GM18517 (cell line): ENCODE measurements at regions not wholly inside any gene's neighbourhood (a gene's known extent, or its start where the extent isn't known, plus 50 kb on each side); places are given as distances from the start of the nearest gene placed in this dataset.
A peak's percentile ranks its signal among the peaks of the same experiment; 100 is the strongest.
"Not testable (repeated sequence)": the region's sequence is repeated elsewhere in the genome, so short reads cannot be mapped to it uniquely, and the experiment has no call there.

Experiments used
- ATAC-seq: cut with Tn5 transposase; IDR thresholded peaks from one replicate; pipeline ENCODE4 v1.9.1; 2021; ENCODE audit warnings: mild to moderate bottlenecking, moderate library complexity; ENCODE audit not compliant: unreplicated experiment

DNA sequence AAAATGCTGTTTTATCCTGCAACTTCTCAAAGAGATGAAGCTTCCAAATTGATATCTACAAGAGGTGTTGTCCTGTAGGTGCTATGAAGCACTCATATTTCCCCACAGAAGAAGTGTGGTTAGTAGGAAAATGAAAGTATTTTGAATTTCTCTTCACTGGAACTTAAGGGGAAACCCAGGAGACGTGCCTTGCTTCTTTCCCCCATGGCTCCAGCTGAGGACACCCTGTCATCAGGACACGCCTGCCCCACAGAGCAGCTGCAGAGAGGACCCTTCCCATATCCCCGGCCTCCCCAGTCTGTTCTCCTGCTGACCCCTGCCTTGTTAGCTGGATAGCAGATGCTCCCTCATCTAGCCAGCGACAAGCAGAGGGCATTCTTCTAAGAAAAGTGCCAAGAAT is 371.3 kb downstream of the COG6 start:
- ATAC-seq, result peak; percentile 38

DNA sequence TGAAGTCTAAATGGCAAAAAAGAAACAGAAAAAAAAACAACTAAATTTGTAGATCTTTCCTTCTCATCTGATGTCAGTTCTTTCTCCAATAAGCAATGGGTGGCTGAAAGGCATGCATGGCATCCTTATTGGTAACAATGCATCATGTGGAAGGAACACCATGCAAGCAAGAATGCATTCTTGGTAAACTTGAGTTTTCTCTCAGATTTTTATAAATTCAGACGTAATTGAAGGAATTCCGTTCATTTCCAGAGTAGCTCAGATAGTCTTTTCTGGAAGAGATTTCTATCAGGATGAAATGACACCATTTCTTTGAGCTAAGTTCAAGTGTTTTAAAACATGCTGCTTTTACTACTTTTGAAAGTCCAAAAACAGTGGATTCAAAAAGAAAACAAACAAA is 373.0 kb downstream of the COG6 start:
- ATAC-seq, result no peak

DNA sequence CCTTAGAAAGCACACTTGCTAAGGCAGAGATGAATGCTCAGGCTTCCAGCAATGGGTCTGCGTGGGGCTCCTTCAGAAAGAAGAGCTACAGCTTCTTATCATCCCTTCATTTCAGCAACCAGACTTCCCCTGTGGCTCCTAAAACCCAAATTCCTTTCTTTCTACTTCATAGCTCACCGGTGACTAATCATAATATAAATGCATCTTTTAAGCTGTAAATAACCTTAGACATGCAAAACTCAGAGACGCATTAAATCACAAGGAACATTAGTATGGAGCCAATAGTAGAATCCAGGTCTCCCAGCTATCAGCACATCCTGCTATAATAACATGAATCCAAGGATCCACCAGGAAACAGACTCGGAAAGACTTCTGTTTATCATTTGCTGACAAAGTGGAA is 375.6 kb downstream of the COG6 start:
- ATAC-seq, result no peak

DNA sequence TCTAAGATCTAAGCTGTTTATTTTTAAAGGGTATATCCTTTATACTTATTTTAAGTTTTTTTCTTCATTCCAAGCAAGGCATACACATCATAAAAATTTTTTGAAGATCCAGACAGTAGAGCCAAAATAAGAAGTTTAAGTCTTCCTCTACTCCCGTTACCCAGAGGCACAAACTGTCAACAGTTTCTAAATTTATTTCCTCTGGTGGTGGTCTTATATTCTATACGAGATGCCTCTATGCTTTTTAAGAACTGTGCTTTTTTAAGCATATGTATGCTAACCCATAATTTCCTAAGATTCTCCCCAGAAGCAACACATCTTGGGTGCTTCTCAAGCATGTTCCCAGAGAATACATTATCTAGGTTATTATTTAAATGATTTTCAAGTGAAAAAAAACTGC is 383.6 kb downstream of the COG6 start:
- no peak for ATAC-seq

DNA sequence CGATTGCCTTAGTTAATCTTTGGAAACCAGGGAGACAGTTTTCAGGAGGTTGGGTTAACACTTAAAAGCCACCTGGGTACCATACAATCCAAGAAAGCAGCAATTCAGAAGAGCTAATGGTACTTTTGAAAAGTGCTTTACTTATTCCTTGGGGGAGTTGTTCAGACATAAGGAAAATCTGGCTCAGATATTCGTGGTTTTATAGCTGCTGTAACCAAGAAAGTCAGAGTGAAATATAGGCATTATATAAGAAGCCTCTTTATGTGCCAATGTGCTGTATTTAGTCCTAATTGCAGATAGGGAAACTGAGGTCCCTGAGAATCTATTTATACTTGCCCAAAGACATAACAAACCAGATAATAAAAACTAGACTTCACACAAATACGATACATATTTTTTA is 387.5 kb downstream of the COG6 start:
- ATAC-seq, result no peak

DNA sequence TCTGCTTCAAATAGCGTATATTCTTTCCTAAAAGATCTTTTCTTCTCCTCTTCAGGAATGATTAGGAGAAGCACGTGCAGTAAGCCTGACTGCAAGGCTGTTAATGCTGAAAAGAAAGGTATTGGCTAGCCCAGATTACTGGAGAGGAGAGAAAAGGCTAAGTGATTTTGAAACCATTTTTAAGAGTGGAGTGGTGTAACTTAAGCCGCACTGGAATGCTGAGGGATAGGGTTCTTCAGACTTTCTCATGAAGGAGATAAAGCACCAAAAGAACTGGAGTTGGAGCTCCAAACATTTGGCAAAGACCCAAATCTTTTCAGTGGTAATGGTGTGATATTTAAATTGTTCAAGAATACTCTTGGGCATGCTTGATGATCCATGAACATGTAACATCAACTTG is 388.3 kb downstream of the COG6 start:
- ATAC-seq, result no peak

DNA sequence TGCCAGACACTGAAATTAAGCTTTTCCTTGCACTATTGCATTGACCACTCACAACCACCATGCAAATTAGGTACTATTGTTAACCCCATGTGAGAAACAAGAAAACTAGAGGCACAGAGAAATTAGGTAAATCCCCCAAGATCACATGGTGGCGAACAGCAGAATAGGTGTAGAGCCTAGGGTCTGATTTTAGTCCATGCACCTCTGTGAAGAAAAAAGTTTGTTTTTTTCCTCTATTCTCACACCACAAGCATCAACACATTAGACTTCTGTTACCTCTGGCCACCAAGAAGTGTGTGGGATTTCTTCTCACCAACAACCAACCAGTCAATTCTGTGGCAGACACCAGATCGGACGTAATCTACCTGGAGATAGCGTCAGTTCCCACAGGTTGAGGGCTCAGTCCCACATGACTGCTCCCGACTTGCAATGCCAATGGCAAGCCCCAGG is 391.9 kb downstream of the COG6 start:
- peak; percentile 98 for ATAC-seq

DNA sequence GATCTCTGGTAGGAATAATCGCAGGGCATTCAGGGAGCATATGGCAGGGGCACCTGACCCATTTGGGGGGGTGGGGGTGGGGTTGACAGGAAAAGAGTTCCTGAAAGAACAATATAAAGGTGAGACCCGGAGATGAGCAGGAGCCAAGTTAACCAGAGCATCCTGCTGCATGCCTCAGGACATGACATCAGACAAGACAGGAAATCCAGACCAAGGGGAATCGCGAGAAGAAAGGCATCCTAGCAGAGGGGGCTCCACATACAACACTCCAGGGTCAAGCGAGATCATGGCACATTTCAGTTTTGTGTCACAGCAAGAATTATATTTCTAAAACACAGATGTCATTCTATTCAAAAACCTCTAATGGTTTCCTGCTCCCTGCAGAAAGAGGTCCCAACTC is 393.1 kb downstream of the COG6 start:
- no peak for ATAC-seq

DNA sequence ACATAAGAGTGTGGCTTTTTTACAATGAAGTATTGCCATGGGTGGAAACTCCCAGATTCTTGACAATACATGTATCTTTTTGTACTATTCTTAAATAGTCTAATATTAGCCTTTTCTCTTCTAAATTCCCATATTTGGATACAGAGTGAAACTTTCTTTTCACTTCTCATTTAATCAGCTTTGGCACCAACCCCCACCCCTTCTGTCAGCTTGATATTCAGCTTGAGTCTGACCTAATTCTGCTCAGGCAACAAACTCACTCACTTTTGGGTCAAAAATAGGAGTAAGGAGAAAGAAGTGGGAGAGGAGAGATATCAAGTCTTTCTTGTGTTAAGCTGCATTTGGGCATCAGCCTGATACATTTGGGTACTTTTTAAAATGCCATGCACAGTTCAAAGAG is 397.5 kb downstream of the COG6 start:
- ATAC-seq, result no peak

DNA sequence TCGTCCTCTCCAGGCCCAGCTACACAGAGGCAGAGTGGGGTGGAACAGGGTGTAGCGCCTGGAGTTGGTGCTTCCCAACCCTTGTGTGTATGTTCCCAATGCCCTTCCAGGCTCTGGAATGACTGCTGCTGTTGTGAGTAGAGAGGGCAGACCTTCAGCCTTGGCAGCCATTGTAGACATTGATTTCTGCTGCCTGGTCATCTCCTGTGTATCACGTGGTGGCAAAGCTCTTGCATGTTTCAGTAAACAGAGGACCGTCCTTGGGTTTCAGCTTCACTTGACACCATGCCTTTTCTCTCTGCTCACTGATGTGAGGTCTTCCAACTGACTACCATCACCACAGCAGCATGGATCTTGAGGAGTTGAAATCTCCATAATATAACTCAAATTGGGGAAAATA is 397.9 kb downstream of the COG6 start:
- ATAC-seq, result no peak

DNA sequence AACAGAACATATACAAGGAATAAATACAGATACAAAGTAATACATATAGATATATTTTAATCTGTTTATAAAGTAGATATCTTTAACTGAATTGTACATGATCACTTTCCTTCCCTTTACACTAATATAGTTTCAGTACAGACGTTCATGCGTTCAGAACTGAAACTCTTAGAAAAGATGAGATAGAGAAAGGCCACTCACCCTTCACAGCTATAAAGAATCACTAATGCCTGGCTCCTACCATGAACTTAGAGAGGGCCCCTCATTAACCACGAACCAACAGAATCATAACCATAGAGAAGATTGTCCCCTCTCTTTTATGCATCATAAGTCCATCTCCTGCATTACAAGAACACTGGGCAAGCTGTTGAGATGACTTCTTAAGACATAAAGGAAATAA is 399.0 kb downstream of the COG6 start:
- ATAC-seq, result not testable (repeated sequence)

DNA sequence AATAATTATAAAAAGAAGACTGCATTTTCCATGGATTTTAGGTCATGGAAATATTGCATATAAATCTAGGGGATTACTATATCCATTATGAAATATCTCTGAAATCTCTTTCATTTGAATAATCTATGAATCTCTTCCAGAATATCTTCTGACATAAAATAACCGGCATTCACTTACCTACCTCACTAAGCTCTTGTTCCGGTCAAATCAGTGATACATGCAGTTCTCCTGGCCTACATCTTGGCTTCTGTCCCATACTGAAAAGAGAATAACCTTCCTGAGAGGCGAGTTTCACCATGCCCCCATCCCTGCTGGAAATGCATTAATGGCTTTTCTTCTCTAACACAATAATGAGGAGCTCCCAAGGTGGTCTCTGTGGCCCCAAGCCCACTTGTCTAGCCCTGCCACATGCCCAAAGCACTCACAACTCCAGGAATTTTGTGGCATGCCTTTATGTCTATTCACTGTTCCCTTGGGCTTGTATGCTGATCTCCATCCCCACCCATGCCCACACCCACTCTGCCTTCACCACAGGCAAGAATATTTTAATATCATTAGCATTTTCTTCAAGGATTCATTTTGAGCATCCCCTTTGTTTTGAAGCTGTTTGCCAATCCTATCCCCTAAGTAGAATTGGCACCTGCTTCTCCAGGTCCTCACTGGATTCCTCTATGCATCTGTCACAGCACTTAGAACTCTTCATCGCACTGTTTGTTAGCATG is 401.6 kb downstream of the COG6 start:
- ATAC-seq, result no peak

DNA sequence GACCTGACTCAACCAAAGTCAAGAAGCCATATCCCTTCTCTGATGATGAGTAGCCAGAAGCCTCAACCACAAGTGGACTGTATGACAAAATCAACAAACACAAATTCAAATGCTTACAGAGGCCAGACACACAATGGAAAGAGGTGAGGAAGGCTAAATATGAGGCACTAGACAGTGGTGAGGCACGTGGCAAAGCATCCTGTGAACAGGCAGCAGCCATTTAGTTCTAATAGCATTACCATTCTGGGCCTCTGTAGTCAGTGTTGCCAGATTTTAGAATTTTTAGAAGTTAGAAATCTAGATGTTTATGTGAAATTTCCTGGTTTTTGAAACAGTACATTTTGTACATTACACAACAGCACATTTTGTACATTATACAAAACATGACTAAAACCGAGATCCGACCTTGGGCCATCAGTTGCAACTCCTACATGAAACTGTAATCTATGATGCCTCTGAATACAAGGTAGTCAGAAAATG is 403.3 kb downstream of the COG6 start:
- no peak for ATAC-seq

DNA sequence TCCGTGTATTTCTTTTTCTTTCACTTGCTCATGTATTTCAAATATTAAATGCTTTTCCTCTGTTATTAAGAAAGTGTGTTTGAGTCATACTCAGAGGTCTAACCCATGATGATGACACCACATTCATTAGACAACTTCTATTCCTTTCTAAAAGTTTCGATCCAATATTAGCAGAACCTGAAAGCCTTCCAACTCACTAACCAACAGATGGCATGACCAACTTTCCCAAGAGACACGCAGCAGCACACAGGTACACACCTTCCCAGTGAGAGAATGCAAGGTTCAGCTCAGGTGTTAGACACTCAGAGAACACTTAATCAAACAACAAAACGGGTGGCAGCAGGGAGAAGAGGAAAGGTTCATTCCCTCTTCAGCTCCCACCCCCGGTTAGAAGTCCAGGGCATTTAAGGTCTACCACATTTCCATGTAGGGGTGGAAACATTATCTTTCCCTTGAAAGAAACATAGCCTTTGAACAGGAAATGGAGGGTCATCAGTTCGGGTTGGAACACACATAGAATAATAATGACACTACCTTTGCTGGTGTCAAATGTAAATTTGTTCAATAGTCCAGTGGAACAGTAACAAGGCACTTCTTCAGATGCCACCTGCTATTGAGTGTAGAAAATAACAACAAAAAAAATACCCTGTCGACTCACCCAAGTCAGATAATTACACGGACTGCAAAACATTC is 404.2 kb downstream of the COG6 start:
- ATAC-seq, result no peak

DNA sequence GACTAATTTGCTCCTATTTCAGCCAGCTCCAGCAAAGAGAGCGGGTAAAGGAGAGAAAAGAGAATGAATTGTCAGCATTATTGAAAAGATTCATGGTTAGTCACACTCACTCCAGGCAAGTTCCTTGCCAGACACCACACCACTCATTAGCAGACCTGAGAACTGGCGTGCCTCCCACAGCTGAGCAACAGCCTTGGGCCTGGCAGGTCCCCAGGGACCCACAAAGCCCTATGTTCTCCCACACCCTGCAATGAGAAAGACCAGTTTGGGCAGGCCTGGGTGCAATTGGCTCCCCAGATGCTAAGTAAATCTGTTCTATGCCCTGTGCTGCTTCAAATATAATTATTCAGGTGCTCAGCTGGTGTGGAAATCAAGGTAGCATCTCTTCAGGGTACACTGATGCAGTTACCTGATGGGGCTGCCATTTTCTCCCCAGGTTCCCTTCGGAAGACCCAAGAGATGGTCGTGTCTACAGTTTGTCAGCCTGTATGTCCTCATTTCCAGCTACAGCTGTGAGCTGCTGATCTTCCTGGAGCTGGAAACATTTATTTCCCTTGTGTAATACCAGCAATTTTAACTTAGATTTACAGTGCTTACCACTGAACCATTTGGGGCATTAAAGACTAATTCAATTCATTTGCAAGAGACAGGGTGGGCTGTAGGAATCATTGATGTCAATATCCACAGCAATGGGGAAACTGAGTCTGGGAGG is 405.0 kb downstream of the COG6 start:
- peak; percentile 82 for ATAC-seq

DNA sequence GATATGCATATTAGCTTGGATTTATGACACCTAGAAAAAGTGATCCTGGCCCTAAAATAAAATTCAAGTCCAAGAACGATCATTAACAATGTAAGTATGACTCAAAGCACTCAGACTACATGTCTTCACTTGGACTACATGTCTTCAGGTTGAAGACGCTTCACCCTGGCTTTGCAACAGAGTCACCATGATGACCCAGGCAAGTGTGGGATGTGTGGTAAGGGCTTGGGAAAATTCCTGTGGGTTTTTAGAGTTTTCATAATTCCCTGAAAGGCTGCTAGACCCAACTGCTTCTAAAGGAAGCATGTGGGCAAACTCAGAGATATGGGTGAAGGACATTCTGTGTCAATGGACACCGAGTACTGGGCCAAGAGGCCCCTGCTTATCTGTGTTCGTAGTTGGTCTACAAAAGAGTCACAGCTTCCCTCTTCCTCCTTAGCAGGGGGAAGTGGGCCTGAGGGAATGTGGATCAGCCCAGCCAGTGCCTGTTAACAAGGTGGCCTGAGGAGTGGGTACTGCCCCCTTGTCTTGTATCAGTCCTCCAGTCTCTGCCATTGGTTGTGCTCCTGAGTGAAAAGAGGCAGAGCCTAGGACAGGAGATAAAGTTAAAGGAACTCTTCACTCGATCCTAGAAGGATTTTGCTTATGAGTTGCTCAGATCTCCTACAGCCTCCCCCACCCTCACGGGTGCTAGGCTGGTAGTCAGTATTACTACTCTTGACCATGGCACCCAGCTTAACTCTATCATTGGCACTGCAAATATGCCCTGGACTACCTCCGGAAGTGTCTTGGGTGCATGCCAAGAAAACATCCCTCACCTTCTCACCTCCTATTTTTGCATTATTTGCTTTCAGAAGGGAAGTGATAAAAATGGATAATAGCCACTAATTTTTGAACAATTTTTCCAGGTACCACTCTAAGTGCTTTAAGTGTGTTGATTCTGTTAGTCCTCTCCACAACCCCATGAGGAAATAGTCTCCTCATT is 406.3 kb downstream of the COG6 start:
- no peak for ATAC-seq

DNA sequence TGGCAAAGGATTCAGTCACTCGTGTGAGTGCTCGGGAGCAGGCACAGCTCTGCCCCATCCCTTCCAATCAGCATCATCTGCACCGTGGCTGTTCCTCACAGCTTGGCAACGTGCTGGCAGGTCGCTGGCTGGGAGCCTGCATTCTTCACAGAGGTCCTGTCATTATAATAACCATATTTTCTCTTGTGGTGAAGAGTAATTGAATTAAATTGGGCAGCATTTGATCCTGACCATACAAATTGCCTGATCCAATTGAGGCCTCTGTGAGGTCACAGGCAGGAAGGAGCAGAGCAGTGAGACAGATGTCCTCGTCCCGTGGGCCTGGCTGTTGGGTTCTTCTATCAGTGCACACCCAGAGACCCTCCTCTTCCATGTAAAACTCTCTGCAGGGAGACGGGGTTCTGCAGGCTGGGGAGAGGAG is 407.8 kb downstream of the COG6 start:
- no peak for ATAC-seq

DNA sequence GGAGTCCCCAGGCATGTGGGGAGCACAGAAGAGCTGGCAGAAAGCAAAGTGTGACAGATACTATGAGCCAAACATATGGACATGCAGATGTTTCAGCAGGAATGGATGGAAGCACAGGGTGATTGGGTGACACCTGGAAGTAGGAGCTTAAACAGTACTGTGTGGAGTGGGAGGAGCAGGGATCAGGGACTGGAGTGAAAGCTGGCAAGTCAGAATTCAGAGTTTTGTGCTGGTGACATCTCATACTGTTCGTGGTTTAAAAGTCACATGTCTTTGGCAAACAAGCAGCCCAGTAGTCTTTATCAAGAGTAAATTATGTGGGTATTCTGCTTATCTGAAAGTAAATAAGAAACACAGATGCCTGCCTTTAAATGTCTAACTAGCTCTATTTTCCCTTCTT is 408.2 kb downstream of the COG6 start:
- ATAC-seq, result no peak

DNA sequence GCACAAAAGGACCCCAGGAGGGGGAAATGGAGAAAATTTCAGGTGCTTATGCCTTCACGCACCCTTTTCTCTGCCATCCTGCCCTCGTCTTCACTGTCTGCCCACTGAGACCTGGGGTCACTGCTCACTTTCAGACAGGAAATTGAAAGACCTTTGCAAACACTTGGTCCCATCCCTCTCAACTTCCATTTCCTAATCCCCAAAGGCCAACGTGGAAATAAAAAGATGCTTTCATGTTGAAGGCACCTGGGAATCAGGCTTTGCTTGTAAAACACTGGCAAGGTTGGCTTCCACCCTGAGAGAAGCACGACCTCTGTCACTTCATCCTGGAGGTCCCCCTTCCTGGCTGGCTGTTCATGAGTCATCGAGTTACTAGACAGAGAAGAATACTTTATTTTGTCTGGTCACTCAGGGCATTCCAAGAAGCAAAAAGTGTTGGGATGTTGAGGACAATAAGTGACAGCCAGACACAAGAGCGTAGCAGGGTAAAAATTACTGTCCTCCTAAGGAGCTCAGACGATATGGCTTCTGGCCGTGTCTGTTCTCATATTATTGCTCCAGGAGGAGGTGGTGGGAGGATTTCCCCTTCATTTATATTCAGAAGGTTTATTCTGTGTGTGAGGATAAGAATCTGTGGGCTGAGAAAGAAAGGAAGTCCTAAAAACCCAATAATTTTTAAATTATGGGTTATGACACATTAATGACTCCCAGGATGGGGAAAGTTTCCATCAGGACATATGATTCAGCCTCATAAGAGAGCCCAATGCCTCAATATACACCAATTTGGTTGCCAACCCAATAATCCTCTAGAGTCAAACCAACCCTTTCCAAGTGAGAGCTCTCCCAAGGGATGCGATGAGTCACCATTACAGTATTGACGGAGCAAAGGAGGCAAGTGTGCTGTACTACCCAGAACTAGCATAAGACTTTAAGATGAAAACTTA is 409.0 kb downstream of the COG6 start:
- ATAC-seq, result no peak
